ENCODE measurements at regions not wholly inside any gene's neighbourhood (a gene's known extent, or its start where the extent isn't known, plus 50 kb on each side); places are given as distances from the start of the nearest gene placed in this dataset.

- TF ChIP-seq CTCF (IDR thresholded peaks at IDR 0.05): no peak
- TF ChIP-seq POLR2A (IDR thresholded peaks at IDR 0.05): no peak
Measured at GRCh38 chr1:229950020-229950419, 117.0 kb upstream of the GALNT2 start.
